SJSA1 (cell line): ENCODE measurements at regions not wholly inside any gene's neighbourhood (a gene's known extent, or its start where the extent isn't known, plus 50 kb on each side); places are given as distances from the start of the nearest gene placed in this dataset.

Experiments used
- DNase-seq, 2 experiments: peaks; one replicate each; pipeline ENCODE4 v3.0.0-alpha.2; 2015 to 2020; ENCODE audit warnings: low spot score in 2 of 2, low read depth in 1 of 2
- H3K27ac ChIP-seq: fragments of 250-450 bp; sonication (Bioruptor Pico); 2 replicates; pipeline ENCODE4 v1.5.1; 2020; ENCODE audit warnings: mild to moderate bottlenecking, moderate library complexity
- H3K27me3 ChIP-seq: fragments of 250-450 bp; sonication (Bioruptor Pico); replicated peaks from 2 replicates; pipeline ENCODE4 v1.5.1; 2020; ENCODE audit warnings: mild to moderate bottlenecking, moderate library complexity
- H3K36me3 ChIP-seq: fragments of 250-450 bp; sonication (Bioruptor Pico); 2 replicates; pipeline ENCODE4 v1.5.1; 2020; ENCODE audit warnings: mild to moderate bottlenecking
- H3K4me1 ChIP-seq: fragments of 250-450 bp; sonication (Bioruptor Pico); replicated peaks from 2 replicates; pipeline ENCODE4 v1.6.1; 2021; ENCODE audit warnings: mild to moderate bottlenecking
- H3K4me3 ChIP-seq: fragments of 250-450 bp; sonication (Bioruptor Pico); 2 replicates; pipeline ENCODE4 v1.5.1; 2020; ENCODE audit warnings: mild to moderate bottlenecking
- H3K9me3 ChIP-seq: fragments of 250-450 bp; sonication (Bioruptor Pico); replicated peaks from 2 replicates; pipeline ENCODE4 v1.5.1; 2020; ENCODE audit warnings: mild to moderate bottlenecking

DNA sequence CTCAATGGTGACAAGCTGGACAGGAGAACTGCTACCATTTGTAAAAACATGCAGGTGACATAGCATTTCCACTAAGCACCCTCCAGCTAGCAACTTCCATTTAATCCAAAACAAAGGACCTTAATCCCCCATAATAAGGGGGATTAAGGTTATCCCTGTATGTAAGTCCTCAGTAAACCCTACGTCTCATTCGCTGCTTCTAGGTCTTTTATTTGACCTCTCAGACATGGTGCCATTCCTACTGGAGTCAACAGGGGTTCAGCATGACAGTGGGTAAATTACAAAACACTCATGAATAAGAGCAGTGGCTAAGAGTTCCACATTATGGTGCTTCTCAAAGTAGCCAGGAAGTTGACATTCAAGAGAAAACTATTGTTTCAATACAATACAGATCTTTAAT is 121.8 kb upstream of the CAV2 start:
- H3K27me3 ChIP-seq = no peaks in the 10 kb centered on the region
- H3K4me3 ChIP-seq = no peak overlapping the region
- H3K9me3 ChIP-seq = no peaks in the 10 kb centered on the region
- H3K4me1 ChIP-seq = no peaks in the 10 kb centered on the region
- no peaks in the 10 kb centered on the region for H3K36me3 ChIP-seq
- DNase-seq = no peak
- no peak overlapping the region for H3K27ac ChIP-seq

DNA sequence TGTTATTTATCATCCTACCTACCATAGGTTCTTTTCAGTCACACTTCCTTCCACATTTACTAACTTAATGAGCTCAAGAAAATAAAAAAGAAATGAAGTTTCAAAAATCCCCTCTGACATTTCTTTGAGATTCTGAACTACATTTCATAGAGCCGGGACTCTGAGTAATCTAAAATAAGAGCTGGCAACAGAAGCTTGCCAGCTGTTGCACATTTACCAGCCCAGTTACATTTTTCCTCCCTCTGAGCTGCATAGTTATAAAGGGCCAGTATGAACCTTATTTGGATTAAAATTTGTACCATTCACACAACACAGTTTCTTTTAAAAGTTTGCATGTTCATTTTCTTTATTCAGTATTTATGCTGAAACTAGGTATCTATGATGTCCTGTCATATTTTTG is 119.5 kb upstream of the CAV2 start:
- H3K36me3 ChIP-seq = no peaks in the 10 kb centered on the region
- no peaks in the 10 kb centered on the region for H3K4me1 ChIP-seq
- no peaks in the 10 kb centered on the region for H3K9me3 ChIP-seq
- no peaks in the 10 kb centered on the region for H3K27me3 ChIP-seq
- DNase-seq = no peak
- H3K4me3 ChIP-seq = no peak overlapping the region
- no peak overlapping the region for H3K27ac ChIP-seq

DNA sequence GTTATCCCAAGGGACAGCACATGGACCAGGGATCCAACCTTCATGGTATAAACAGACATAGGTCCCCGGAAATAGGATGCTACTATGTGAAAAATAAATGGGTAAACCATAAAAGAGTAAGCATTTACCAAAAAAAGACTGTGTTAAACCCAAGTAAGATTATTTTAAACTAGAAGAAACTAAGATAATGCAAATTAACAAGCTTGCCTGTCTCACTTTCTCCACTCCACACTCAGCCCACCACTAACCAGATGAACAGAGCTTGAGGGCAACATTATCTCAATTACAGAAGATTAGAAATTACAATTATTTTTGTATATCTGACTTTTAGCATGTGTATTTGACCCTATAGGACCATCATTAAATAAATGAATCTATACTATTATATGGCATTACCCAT is 117.2 kb upstream of the CAV2 start:
- H3K4me3 ChIP-seq = no peak overlapping the region

DNA sequence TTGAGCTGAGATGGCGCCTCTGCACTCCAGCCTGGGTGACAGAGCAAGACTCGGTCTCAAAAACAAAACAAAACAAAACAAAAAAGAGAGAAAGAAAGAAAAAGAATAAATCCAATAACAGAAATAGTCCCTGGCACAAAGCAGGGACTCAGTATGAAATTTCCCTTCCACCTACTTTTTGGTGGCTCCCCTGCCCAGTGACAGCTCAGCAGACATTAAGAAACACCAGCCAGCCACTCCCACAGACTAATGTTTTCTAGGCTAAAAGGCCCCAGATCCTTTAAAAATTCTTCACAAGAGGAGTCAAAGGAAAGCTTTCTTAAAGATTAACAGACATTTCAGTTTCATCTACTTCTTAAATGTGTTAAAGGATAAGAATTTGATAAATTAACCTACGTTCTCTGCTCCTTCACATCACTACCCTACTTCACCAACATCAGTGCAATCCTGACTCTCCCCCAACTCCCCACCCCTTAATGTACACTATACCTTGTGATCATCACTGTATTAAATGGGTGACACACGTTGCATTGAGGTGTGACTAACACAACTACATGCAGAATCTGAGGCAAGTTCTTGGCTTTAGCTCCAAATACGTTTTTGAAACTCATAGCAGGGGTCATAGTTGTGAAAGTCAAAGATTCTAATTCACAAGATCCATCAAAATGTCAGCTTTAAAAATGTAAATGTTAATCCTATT is 114.5 kb upstream of the CAV2 start:
- no peaks in the 10 kb centered on the region for H3K4me1 ChIP-seq
- no peaks in the 10 kb centered on the region for H3K9me3 ChIP-seq
- no peak overlapping the region for H3K27ac ChIP-seq
- DNase-seq = no peak
- H3K36me3 ChIP-seq = no peaks in the 10 kb centered on the region
- no peaks in the 10 kb centered on the region for H3K27me3 ChIP-seq
- H3K4me3 ChIP-seq = no peak overlapping the region

More for the DNA sequence above, 117.2 kb upstream of the CAV2 start:
- Histone ChIP-seq H3K9me3 (no peaks in the 10 kb centered on the region), H3K4me1 (no peaks in the 10 kb centered on the region), H3K27ac (no peak overlapping the region), H3K36me3 (no peaks in the 10 kb centered on the region), H3K27me3 (no peaks in the 10 kb centered on the region)
- no peak for DNase-seq

DNA sequence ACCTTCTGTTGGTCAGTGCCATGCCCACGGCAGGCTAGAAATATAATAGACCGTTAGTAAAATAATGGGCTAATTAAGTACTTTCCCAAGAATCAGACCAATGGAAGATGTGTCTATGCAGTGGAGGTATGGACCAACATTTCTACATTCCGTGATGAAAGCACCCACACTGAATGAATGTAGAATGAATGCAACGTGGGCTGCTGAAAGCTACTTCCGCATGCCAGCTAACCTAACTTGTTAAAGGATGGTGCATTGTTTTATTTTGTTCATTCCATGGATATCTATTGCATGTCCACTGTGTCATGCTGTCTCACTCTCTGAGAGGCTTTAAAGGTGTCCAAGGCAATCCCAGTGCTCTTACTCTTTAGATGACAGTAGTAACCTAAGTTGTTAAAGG is 112.9 kb upstream of the CAV2 start:
- no peaks in the 10 kb centered on the region for H3K9me3 ChIP-seq
- DNase-seq = no peak
- no peaks in the 10 kb centered on the region for H3K4me1 ChIP-seq
- H3K27ac ChIP-seq = no peak overlapping the region
- no peaks in the 10 kb centered on the region for H3K36me3 ChIP-seq
- no peak overlapping the region for H3K4me3 ChIP-seq
- H3K27me3 ChIP-seq = no peaks in the 10 kb centered on the region

GRCh38 chr7:116390363-116390762 is 109.2 kb upstream of the CAV2 start:
- H3K4me1 ChIP-seq = peaks cover 8% of the 10 kb centered on the region
- H3K27ac ChIP-seq = no peak overlapping the region
- no peak for DNase-seq
- H3K36me3 ChIP-seq = no peaks in the 10 kb centered on the region
- no peak overlapping the region for H3K4me3 ChIP-seq
- no peaks in the 10 kb centered on the region for H3K27me3 ChIP-seq
- no peaks in the 10 kb centered on the region for H3K9me3 ChIP-seq

DNA sequence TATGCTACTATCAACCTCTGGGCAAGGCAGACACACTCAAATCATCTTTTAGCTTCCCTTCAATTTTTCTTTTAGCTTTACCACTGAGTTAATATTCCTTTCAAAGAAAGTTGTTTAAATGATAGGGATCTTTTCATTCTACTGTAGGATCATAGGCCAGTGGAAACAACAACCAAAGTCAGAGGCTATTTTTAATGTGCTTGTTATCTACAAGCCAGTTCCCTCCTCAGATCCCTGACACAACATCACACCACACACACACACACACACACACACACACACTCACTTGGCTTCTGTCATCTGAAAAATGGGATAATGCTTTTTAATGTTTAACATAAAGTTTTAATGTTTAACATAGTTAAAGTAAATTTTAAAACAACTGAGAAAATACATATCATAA is 106.7 kb upstream of the CAV2 start:
- Histone ChIP-seq H3K9me3 (no peaks in the 10 kb centered on the region), H3K4me3 (no peak overlapping the region), H3K36me3 (no peaks in the 10 kb centered on the region), H3K4me1 (peaks cover 16% of the 10 kb centered on the region), H3K27me3 (no peaks in the 10 kb centered on the region), H3K27ac (no peak overlapping the region)
- no peak for DNase-seq

DNA sequence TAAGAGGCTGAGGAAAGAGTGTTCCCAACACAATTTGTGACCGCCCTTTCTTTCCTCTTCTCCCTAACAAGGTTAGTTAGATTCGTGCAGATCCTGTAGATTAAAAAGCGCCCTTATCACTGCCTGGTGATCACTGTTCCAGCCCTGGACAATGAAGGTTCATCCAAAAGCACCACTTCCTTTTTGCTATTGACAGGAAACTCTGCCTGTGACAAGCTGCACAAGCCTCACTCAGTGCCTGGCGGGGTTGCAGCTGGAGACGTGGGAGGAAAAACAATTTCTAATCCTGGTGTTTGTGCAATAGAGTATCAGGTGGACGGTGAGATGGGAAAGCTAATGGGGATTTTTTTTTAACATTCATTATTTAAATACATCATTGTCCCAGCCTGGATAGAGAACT is 105.9 kb upstream of the CAV2 start:
- peaks cover 16% of the 10 kb centered on the region for H3K4me1 ChIP-seq
- no peaks in the 10 kb centered on the region for H3K9me3 ChIP-seq
- no peaks in the 10 kb centered on the region for H3K27me3 ChIP-seq
- no peaks in the 10 kb centered on the region for H3K36me3 ChIP-seq
- no peak overlapping the region for H3K4me3 ChIP-seq
- H3K27ac ChIP-seq = no peak overlapping the region
- no peak for DNase-seq

GRCh38 chr7:116394106-116394505 is 105.4 kb upstream of the CAV2 start:
- H3K27me3 ChIP-seq = no peaks in the 10 kb centered on the region
- H3K9me3 ChIP-seq = no peaks in the 10 kb centered on the region
- no peaks in the 10 kb centered on the region for H3K36me3 ChIP-seq
- H3K27ac ChIP-seq = no peak overlapping the region
- peaks cover 21% of the 10 kb centered on the region for H3K4me1 ChIP-seq
- no peak for DNase-seq
- H3K4me3 ChIP-seq = no peak overlapping the region

DNA sequence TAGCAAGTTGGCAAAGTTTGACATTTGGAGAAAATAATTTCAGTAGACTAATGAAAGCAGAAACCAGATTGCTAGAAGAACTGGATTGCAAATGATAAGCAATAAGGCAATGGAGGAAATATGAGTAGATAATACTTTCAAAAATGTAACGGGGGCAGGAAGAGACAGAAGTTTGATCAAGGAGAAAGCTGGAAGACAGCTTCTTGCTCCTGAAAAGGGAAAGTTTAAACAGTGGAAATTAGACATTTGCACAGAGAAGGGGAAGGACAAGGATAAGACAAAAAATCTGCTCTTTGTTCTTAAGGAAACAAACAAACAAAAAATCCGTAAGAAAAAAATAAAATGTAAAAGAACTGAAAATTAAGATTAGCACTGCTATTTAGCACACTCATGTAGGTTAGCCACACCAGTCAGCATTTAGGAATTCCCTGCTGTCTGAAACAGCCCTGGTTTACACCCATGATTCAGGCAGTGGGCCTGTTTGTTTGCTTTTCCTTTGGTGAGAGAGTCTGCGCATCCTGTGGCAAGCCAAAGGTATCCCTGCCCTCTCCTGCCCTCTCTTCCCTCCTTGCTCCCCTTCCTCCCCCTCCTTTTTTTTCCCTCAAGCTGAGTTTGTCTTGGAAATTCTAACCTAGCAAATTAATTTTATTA is 104.3 kb upstream of the CAV2 start:
- no peaks in the 10 kb centered on the region for H3K36me3 ChIP-seq
- no peaks in the 10 kb centered on the region for H3K27me3 ChIP-seq
- no peaks in the 10 kb centered on the region for H3K9me3 ChIP-seq
- peak; percentile 89 to 93 for DNase-seq
- no peak overlapping the region for H3K4me3 ChIP-seq
- H3K4me1 ChIP-seq = peaks cover 32% of the 10 kb centered on the region
- H3K27ac ChIP-seq = peak overlapping the region; percentile 86

- H3K36me3 ChIP-seq = no peaks in the 10 kb centered on the region
- no peak overlapping the region for H3K4me3 ChIP-seq
- H3K27ac ChIP-seq = no peak overlapping the region; the same call in 1 of the 2 replicates
- H3K4me1 ChIP-seq = peaks cover 46% of the 10 kb centered on the region
- no peaks in the 10 kb centered on the region for H3K27me3 ChIP-seq
- no peaks in the 10 kb centered on the region for H3K9me3 ChIP-seq
- no peak for DNase-seq
Measured at GRCh38 chr7:116398672-116399071, 100.9 kb upstream of the CAV2 start.

GRCh38 chr7:116399819-116400218 is 99.7 kb upstream of the CAV2 start:
- H3K27me3 ChIP-seq = no peaks in the 10 kb centered on the region
- H3K36me3 ChIP-seq = no peaks in the 10 kb centered on the region
- DNase-seq = peak; percentile 48 to 73
- no peak overlapping the region for H3K4me3 ChIP-seq
- H3K4me1 ChIP-seq = peaks cover 43% of the 10 kb centered on the region
- no peaks in the 10 kb centered on the region for H3K9me3 ChIP-seq
- peak overlapping the region; percentile 52 for H3K27ac ChIP-seq

DNA sequence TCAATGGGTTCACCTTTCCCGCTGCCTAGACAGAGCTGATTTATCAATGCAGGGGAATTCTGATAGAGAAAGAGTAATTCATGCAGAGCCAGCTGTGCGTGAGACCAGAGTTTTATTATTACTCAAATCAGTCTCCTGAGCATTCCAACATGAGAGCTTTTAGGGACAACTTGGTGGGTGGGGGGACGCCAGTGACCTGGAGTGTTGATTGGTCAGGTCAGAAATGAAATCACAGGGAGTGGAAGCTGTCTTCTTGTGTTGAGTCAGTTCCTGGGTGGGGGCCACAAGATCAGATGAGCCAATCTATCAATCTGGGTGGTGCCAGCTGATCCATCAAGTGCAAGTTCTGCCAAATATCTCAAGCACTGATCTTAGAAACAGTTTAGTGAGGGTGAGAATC is 99.0 kb upstream of the CAV2 start:
- H3K4me1 ChIP-seq = peaks cover 38% of the 10 kb centered on the region

GRCh38 chr7:116401711-116402110 is 97.8 kb upstream of the CAV2 start:
- Histone ChIP-seq H3K4me1 (peaks cover 31% of the 10 kb centered on the region), H3K27me3 (no peaks in the 10 kb centered on the region), H3K27ac (no peak overlapping the region), H3K4me3 (no peak overlapping the region), H3K9me3 (no peaks in the 10 kb centered on the region), H3K36me3 (no peaks in the 10 kb centered on the region)
- DNase-seq = no peak

More for the DNA sequence above, 99.0 kb upstream of the CAV2 start:
- no peaks in the 10 kb centered on the region for H3K9me3 ChIP-seq
- no peaks in the 10 kb centered on the region for H3K27me3 ChIP-seq
- no peak overlapping the region for H3K4me3 ChIP-seq
- H3K36me3 ChIP-seq = no peaks in the 10 kb centered on the region
- DNase-seq = no peak
- peak overlapping the region; percentile 52 for H3K27ac ChIP-seq
